ENCODE measurements at regions not wholly inside any gene's neighbourhood (a gene's known extent, or its start where the extent isn't known, plus 50 kb on each side); places are given as distances from the start of the nearest gene placed in this dataset.
"Not testable (repeated sequence)": the region's sequence is repeated elsewhere in the genome, so short reads cannot be mapped to it uniquely, and the experiment has no call there.

DNA sequence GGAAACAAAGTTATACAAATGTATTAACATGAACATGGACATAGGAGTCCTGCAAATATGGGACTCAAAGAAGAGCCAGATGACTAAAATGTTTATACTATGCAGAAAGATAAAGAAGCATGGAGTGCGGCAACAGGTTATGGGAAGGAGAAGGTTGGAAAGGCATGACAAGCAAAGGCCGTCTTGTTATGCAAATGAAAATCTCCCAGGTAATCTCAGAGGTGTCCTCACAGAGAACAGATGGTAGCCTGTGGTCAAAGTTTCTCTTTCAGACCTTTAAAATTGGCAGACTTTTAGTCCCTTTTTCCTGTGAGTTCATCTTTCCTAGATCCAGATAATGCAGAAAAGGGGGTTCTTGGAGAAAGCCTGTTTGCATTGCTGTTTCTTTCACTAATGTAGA lies 116.4 kb upstream of the BEND4 start:
- no peaks in the 10 kb centered on the region for H3K9me3 ChIP-seq (ENCODE audit: low read length)

DNA sequence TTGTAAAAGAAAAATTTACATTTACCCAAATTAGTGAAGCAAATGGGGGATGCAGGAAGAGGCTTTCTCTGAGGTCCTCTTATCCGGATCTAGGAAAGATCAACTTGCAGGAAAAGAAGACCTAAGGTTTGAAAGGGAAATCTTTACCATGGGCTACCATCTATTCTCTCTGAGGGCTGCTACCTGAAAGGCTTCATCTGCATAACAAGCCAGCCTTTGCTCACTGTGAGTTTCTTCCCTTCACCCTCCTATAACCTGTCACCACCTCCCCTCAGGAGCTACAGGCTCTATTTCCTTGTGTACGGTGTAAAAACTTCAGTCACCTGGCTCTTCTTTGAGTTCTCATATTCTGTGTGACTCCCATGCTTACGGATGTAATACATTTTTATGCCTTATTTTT lies 118.6 kb upstream of the BEND4 start:
- H2AFZ ChIP-seq (ENCODE audit: low read depth, low read length): no peak overlapping the region
- H3K4me1 ChIP-seq (ENCODE audit: insufficient read depth, low read length): no peaks in the 10 kb centered on the region
- H3K36me3 ChIP-seq (ENCODE audit: insufficient read depth, low read length): no peaks in the 10 kb centered on the region
- no peaks in the 10 kb centered on the region for H3K27me3 ChIP-seq (ENCODE audit: insufficient read depth, low read length)
- H3K4me3 ChIP-seq (ENCODE audit: low read length): no peak overlapping the region
- no peaks in the 10 kb centered on the region for H3K9me3 ChIP-seq (ENCODE audit: low read length)

More for the DNA sequence above, 116.4 kb upstream of the BEND4 start:
- H2AFZ ChIP-seq (ENCODE audit: low read depth, low read length): no peak overlapping the region
- no peaks in the 10 kb centered on the region for H3K27me3 ChIP-seq (ENCODE audit: insufficient read depth, low read length)
- no peaks in the 10 kb centered on the region for H3K36me3 ChIP-seq (ENCODE audit: insufficient read depth, low read length)
- H3K4me3 ChIP-seq (ENCODE audit: low read length): no peak overlapping the region
- H3K4me1 ChIP-seq (ENCODE audit: insufficient read depth, low read length): no peaks in the 10 kb centered on the region

DNA sequence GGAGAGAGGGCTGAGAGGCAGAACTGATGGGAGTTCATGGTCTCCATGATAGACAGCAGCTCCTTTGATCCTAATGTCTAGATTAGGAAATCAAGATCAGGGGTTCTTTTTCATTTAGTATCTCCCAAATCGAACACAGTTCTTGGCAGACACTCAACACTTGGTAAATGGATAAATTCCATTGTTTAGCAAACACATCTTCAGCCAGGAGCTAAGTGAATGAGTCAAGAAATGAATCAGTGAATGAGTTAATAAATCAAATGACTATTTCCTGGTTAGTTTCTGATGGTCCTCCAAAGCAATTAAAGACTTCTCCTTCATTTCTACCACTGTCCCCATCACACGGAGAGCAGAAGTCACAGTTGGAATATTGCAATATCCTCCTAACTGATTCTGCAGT lies 120.0 kb upstream of the SHISA3 start:
- Histone ChIP-seq H3K9me3 (ENCODE audit: low read length) (no peaks in the 10 kb centered on the region), H2AFZ (ENCODE audit: low read depth, low read length) (no peak overlapping the region), H3K4me3 (ENCODE audit: low read length) (no peak overlapping the region), H3K27me3 (ENCODE audit: insufficient read depth, low read length) (no peaks in the 10 kb centered on the region), H3K4me1 (ENCODE audit: insufficient read depth, low read length) (no peaks in the 10 kb centered on the region), H3K36me3 (ENCODE audit: insufficient read depth, low read length) (no peaks in the 10 kb centered on the region)

DNA sequence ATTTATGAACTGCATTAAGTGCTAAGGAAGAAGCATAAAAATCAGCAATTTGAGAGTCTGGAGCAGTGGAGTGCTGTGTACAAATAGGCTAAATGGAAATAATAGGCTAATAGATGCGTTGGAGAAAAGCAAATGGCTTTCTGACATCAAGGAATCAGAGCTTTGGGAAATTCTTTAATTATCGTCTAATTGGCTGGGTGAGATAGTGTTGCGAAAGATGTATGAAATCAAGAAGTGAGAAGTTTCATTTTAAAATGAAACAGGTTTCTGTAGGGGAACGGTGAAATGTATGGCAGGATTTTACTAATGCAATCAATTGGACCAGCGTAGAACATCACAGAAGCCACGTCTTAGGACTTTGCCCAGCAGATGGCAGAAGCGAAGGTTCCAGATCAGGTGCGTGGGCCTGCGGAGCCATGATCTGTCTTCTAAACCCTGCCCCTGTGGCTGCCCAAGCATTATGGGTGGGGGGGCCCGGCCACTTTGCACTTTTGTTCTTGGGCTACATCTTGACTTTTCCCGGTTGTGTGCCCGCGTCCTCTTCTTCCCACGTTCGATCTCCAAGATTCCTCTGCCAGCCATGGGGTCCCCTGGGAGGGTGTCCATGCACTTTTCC lies 118.5 kb upstream of the SHISA3 start:
- Histone ChIP-seq H3K27me3 (ENCODE audit: insufficient read depth, low read length) (no peaks in the 10 kb centered on the region), H3K36me3 (ENCODE audit: insufficient read depth, low read length) (no peaks in the 10 kb centered on the region), H2AFZ (ENCODE audit: low read depth, low read length) (no peak overlapping the region)

DNA sequence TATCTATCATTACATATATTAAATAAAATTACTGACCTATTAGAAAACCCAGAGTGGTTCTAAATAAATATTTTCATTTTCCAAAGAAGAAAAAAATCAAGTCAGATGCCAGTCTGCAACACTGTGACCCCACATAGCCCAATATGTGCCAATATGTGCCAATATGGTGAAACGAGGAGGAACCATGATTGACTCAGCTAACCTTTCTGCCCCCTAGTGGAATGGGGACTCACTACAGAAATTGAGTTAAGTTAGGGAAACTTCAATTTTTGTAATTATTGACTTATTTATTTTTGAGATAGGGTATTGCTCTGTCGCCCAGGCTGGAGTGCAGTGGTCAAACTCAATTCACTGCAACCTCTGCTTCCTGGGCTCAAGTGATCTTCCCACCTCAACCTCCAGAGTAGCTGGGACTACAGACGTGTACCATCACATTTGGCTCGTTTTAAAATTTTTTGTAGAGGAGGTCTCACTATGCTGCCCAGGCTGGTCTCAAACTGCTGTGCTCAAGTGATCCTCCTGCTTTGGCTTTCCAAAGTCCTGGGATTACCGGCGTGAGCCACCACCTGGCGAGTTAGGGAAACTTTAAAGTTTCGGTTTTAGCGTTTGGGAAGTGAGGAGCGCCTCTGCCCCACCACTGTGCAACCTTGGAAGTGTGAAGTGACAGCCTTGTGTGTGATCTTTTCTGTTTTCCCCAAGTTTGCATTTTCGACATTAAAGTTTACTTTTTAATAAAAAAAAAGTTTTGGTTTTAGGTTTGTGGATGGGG lies 116.8 kb upstream of the SHISA3 start:
- Histone ChIP-seq H3K4me3 (ENCODE audit: low read length) (no peak overlapping the region), H3K36me3 (ENCODE audit: insufficient read depth, low read length) (no peaks in the 10 kb centered on the region), H3K27me3 (ENCODE audit: insufficient read depth, low read length) (no peaks in the 10 kb centered on the region), H2AFZ (ENCODE audit: low read depth, low read length) (no peak overlapping the region), H3K9me3 (ENCODE audit: low read length) (no peaks in the 10 kb centered on the region), H3K4me1 (ENCODE audit: insufficient read depth, low read length) (no peaks in the 10 kb centered on the region)

More for the DNA sequence above, 118.5 kb upstream of the SHISA3 start:
- no peaks in the 10 kb centered on the region for H3K9me3 ChIP-seq (ENCODE audit: low read length)
- no peak overlapping the region for H3K4me3 ChIP-seq (ENCODE audit: low read length)
- H3K4me1 ChIP-seq (ENCODE audit: insufficient read depth, low read length): no peaks in the 10 kb centered on the region

DNA sequence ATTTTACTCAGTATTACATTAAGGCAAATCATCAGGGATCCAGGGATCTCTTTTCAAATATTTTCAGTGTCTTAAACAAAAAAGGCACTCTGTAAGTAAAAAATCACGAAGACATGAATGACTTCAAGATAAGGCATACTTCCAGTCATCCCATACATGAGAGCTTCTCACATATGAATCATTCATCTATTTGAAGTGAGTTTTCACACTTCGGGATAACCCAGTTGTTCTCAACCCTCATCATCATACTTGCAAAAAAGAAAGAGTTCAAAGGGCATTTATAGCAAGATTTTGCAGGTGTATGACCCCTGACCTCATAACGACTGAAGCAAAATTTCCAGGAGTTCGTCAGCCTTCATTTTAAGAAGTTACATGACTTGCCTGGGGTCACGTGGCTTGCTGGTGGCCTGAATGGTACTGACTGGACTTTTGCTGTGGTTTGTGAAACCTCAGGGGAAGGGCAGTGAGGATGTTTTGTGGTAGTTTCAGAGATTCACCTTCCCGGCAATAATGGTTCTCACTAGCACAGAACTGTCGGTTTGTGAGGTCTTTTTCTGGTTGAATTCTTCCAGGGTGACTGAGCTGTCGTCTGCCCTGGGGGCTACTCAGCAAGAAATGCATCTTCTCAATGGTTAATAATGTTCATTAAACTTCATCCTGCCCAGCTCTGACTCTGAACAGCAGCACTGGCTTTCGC lies 115.8 kb upstream of the SHISA3 start:
- H3K4me3 ChIP-seq (ENCODE audit: low read length): no peak overlapping the region
- no peaks in the 10 kb centered on the region for H3K36me3 ChIP-seq (ENCODE audit: insufficient read depth, low read length)
- H3K4me1 ChIP-seq (ENCODE audit: insufficient read depth, low read length): no peaks in the 10 kb centered on the region
- H3K27me3 ChIP-seq (ENCODE audit: insufficient read depth, low read length): no peaks in the 10 kb centered on the region
- H2AFZ ChIP-seq (ENCODE audit: low read depth, low read length): no peak overlapping the region
- H3K9me3 ChIP-seq (ENCODE audit: low read length): no peaks in the 10 kb centered on the region

DNA sequence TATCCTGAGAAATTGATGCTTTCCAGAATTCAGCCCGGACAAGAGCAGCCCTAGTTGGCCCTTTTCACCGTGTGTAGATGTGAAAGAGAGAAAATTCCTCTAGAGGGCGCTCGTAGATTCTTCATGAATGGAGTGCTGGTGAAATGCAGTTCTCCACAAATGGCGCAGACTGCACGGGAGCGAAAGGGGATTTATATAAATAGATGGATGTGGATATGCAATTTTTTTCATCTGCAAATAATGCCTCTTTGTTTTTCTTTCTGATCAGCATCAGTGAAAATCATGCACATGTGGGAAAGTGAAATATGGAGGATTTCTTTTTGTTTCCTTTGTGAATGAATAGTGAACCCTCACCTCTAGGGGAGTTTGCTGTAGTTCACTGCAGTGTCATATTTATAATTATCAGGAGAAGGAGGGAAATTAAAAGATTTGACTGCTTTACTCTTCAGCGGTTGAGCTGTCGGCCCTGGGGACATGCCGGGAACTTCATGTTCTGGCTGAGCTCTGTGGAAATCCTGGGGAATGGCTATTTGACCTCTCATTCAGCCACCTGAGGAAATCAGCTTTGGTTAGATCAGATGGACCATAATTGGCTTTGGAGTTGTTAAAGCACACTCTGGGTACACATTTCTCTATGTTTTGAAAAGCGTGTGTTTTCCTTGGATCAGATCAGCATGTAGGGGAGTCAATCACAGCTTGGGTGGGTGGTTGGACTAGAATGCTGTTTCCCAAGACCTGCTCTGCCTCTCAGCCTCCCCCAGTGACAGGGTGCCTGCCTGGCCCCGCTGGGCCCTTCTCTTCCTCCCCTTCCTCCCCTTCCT lies 115.0 kb upstream of the SHISA3 start:
- H2AFZ ChIP-seq (ENCODE audit: low read depth, low read length): no peak overlapping the region
- H3K9me3 ChIP-seq (ENCODE audit: low read length): no peaks in the 10 kb centered on the region
- no peaks in the 10 kb centered on the region for H3K36me3 ChIP-seq (ENCODE audit: insufficient read depth, low read length)
- no peak overlapping the region for H3K4me3 ChIP-seq (ENCODE audit: low read length)
- H3K27me3 ChIP-seq (ENCODE audit: insufficient read depth, low read length): no peaks in the 10 kb centered on the region
- H3K4me1 ChIP-seq (ENCODE audit: insufficient read depth, low read length): no peaks in the 10 kb centered on the region

DNA sequence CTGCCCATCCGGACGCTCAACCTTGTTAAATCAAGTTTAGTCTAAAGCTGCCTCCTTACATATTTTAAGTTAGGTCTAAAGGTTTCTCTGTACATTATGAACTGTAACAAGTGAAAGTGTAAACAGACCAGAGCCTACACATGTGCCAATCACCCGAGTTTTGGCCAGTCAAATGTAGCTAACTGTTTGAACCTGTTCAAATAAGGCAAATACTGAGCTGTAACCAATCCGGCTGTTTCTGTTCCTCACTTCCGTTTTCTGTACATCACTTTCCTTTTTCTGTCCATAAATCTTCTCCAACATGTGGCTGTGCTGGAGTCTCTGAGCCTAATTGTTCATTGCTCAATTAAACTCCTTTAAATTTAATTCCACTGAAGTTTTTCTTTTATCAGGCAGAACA lies 113.3 kb upstream of the SHISA3 start:
- H3K4me3 ChIP-seq (ENCODE audit: low read length): no peak overlapping the region
- H3K36me3 ChIP-seq (ENCODE audit: insufficient read depth, low read length): no peaks in the 10 kb centered on the region
- peaks cover 2% of the 10 kb centered on the region for H3K27me3 ChIP-seq (ENCODE audit: insufficient read depth, low read length)
- no peaks in the 10 kb centered on the region for H3K9me3 ChIP-seq (ENCODE audit: low read length)
- no peaks in the 10 kb centered on the region for H3K4me1 ChIP-seq (ENCODE audit: insufficient read depth, low read length)
- no peak overlapping the region for H2AFZ ChIP-seq (ENCODE audit: low read depth, low read length)

DNA sequence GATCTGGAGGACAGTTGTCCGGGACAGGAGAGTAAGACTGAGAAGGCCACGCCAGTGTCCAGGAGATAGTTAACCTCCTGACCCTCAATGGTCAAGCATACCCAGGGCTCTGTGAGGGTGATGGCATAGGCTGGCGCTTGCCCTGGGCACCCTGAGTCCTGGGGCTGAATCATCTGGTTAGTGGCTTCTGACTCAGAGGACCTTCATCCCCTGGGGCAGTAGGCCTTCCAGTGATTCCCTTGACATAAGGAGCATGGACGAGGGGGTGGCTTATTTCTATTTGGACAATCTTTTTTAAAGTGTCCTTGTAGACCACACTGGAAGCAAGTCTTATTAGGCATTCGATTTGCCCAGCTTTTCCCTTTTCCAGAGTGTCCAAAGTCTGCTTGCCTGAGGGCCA lies 108.4 kb upstream of the SHISA3 start:
- not testable (repeated sequence) for H3K27me3 ChIP-seq (ENCODE audit: insufficient read depth, low read length); H3K36me3 ChIP-seq (ENCODE audit: insufficient read depth, low read length); H3K4me3 ChIP-seq (ENCODE audit: low read length); H2AFZ ChIP-seq (ENCODE audit: low read depth, low read length); H3K4me1 ChIP-seq (ENCODE audit: insufficient read depth, low read length); H3K9me3 ChIP-seq (ENCODE audit: low read length)

DNA sequence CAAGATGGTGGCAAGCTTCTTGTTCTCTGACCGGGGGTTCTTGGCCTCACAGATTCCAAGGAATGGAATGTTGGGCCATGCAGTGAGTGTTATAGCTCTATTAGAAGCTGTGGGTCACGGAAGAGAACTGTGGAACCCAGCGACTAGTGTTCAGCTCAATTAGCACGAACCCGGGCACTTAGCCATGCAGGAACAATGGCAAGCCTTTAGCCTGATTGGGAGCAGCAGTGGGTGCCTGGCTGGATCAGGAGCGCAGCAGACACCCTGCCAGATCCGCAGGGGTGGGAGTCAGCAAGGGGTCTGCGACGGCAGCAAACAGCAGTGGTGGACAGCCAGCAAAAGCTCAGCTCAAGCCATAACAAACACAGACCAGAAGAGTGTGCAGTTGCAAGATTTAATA lies 105.1 kb upstream of the SHISA3 start:
- not testable (repeated sequence) for H3K27me3 ChIP-seq (ENCODE audit: insufficient read depth, low read length); H2AFZ ChIP-seq (ENCODE audit: low read depth, low read length); H3K9me3 ChIP-seq (ENCODE audit: low read length); H3K4me3 ChIP-seq (ENCODE audit: low read length); H3K4me1 ChIP-seq (ENCODE audit: insufficient read depth, low read length); H3K36me3 ChIP-seq (ENCODE audit: insufficient read depth, low read length)

DNA sequence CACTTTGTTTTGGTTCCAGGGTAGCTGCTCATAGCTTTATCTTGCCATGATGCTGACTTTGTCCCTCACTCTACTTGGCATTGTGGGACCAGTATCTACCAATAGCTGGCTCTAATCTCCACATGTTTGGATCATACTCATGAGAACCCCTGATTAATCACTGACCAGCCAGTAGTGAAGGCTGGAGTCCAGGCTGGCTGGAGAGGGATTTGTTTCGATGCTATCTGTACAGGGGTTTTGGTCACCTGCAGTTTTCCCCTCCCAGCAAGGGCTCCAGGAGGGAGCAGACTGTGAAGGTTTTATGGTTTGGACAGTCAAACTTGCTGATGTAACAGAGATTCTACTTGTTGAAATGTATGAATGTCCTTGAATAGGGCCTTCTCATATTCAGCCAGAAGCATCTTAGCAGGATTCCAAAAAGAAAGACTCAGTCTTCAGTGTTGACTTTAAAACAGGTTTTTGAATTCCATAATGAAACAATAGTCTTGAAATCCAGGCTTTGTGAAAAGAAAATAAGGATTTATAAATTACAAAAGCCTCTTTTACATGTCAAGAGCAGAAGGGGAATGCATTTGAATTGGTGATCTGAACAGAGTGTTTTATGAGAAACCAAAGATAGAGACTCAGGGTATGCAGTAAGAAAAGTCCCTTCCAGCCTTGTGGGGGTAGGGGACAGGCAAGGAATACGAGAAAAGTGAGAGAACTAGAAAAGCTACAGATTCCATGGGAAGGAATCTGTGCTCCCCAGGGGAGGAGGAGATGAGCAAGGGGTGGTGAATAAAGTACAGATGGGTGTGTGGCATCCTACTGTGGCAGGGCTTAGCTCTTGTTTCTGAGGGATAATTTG lies 103.1 kb upstream of the SHISA3 start:
- Histone ChIP-seq H3K9me3 (ENCODE audit: low read length) (no peaks in the 10 kb centered on the region), H3K27me3 (ENCODE audit: insufficient read depth, low read length) (no peaks in the 10 kb centered on the region), H3K36me3 (ENCODE audit: insufficient read depth, low read length) (no peaks in the 10 kb centered on the region), H3K4me3 (ENCODE audit: low read length) (no peak overlapping the region), H2AFZ (ENCODE audit: low read depth, low read length) (no peak overlapping the region), H3K4me1 (ENCODE audit: insufficient read depth, low read length) (no peaks in the 10 kb centered on the region)

DNA sequence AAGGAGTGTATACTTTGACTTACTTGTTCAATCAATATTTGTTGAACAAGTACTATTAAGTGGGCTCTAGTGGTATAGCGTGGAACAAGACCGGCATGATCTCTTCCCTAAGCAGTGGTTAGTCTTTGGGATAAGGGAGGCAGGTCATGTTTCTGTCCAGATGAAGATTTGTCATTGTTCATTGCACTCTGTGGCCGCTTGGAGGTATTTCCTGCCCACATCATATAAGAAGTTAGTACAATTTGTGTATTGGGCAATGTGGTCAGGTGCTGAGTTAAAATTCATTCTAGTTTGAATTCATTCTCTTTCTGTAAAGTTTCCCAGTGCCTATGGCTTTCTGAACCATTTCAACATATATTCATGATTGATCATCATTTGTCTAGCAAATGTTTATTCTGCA lies 101.1 kb upstream of the SHISA3 start:
- Histone ChIP-seq H3K36me3 (ENCODE audit: insufficient read depth, low read length) (no peaks in the 10 kb centered on the region), H2AFZ (ENCODE audit: low read depth, low read length) (no peak overlapping the region), H3K4me3 (ENCODE audit: low read length) (no peak overlapping the region), H3K27me3 (ENCODE audit: insufficient read depth, low read length) (no peaks in the 10 kb centered on the region), H3K4me1 (ENCODE audit: insufficient read depth, low read length) (no peaks in the 10 kb centered on the region), H3K9me3 (ENCODE audit: low read length) (no peaks in the 10 kb centered on the region)

Data from neuron (in vitro differentiated cells).